Ovary (tissue), 7 donors: ENCODE measurements at regions not wholly inside any gene's neighbourhood (a gene's known extent, or its start where the extent isn't known, plus 50 kb on each side); places are given as distances from the start of the nearest gene placed in this dataset.
"Not testable (repeated sequence)": the region's sequence is repeated elsewhere in the genome, so short reads cannot be mapped to it uniquely, and the experiment has no call there.

ENCODE experiments used
- DNase-seq, 5 donors: peaks; one replicate each; pipeline ENCODE4 v3.0.0-alpha.2; 2019 to 2020
- H3K27ac ChIP-seq, 2 donors: fragments of 200-600 bp; one replicate each; pipeline versions ENCODE4 v1.5.1 to v1.8.0; 2019 to 2022
- H3K27me3 ChIP-seq: fragments of 200-600 bp; one replicate; pipeline ENCODE4 v1.8.0; 2022
- H3K36me3 ChIP-seq: fragments of 200-600 bp; sonication (generic); one replicate; pipeline ENCODE4 v1.5.1; 2019
- H3K4me1 ChIP-seq: one replicate; pipeline ENCODE4 v1.8.1; 2013; ENCODE audit warnings: mild to moderate bottlenecking, moderate library complexity; ENCODE audit not compliant: insufficient read depth
- H3K4me3 ChIP-seq: fragments of 200-600 bp; sonication (generic); one replicate; pipeline ENCODE4 v1.5.1; 2017
- H3K9me3 ChIP-seq, 2 donors: fragments of 200-600 bp in 1 of 2; sonication (generic) in 1 of 2; one replicate each; pipeline versions ENCODE4 v1.5.1 to v1.8.1; 2013 to 2019; ENCODE audit warnings: mild to moderate bottlenecking in 1 of 2, moderate library complexity in 1 of 2
- CTCF ChIP-seq, 3 donors: fragments of 450-650 bp in 2 of 3; fragments of 200-600 bp in 1 of 3; IDR thresholded peaks; one replicate each; pipeline versions ENCODE4 v1.5.1 to v1.8.0; 2016 to 2022; ENCODE audit warnings: antibody characterized with exemption in 3 of 3, mild to moderate bottlenecking in 1 of 3
- EP300 ChIP-seq: sonication (generic); formaldehyde crosslinking; IDR thresholded peaks from one replicate; pipeline ENCODE4 v1.6.1; 2017; ENCODE audit warnings: antibody characterized with exemption
- POLR2A ChIP-seq: fragments of 450-650 bp; IDR thresholded peaks from one replicate; pipeline ENCODE4 v1.6.1; 2017; ENCODE audit warnings: antibody characterized with exemption, mild to moderate bottlenecking, moderate library complexity
- WGBS, 3 donors: extraction: QIAGEN DNeasy Blood & Tissue Kit in 1 of 3; methylation state at CpG; one replicate each; pipeline versions ENCODE4 v1.1.5 to v1.1.7; 2013 to 2017; 5-methylcytosine and 5-hydroxymethylcytosine counted together
- intact Hi-C, 4 donors: fragments of 100-400 bp; cut with DNase I; formaldehyde crosslinking; loops; one replicate each; pipeline versions ENCODE4 v1.11.0 to v1.15.1; 2022 to 2023
- donor health status: DM: no; HTN: no; CAD: no; lungs with moderate emphysema.
- donor health status: DM: no; HTN: no; CAD: no.
- donor health status: Bipolar disorder and iron deficiency.
- donor health status: DM: no; HTN: no; CAD: no.
- donor health status: DM: yes; HTN: yes; CAD: no.

- Histone ChIP-seq H3K27ac (no peak overlapping the region), H3K9me3 (peaks cover 0 to 9% of the 10 kb centered on the region in 2 donors), H3K27me3 (no peaks in the 10 kb centered on the region), H3K4me1 (no peaks in the 10 kb centered on the region), H3K4me3 (no peak overlapping the region), H3K36me3 (no peaks in the 10 kb centered on the region)
- no peak for DNase-seq
- TF ChIP-seq POLR2A (no peak), EP300 (no peak), CTCF (IDR thresholded peaks at IDR 0.05) (no peak)
- WGBS, 3 donors: 93 to 94% (median 94%) methylated on average over 39 to 48 of the region's 50 CpGs
- intact Hi-C loops: no loop called here
These were observed 773.3 kb upstream of the DEFB115 start for GRCh38 chr20:30484009-30484748.

DNA sequence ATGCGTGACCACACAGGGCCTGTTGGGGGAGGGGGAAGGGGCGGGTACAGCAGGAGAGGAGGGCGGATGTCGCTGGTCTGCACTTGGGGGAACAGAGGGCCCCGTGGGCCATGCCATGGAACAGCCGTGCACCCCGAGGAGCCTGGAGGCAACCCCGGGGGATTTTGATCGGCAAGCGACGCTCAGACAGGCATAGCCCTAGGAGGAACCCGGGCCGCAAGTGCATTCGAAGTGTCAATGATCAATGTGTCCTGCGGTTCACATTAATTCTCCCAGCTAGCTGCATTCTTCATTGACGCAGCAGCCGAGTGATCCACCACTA lies 772.8 kb upstream of the DEFB115 start:
- no peaks in the 10 kb centered on the region for H3K4me1 ChIP-seq
- no peaks in the 10 kb centered on the region for H3K27me3 ChIP-seq
- no peak overlapping the region for H3K4me3 ChIP-seq
- 92 to 94% (median 93%) methylated on average over 16 to 17 of the region's 17 CpGs for WGBS, 3 donors
- H3K27ac ChIP-seq: no peak overlapping the region
- intact Hi-C loops: no loop called here
- H3K9me3 ChIP-seq: peaks cover 0 to 9% of the 10 kb centered on the region in 2 donors
- TF ChIP-seq CTCF (IDR thresholded peaks at IDR 0.05) (no peak), EP300 (no peak), POLR2A (no peak)
- no peak for DNase-seq
- H3K36me3 ChIP-seq: no peaks in the 10 kb centered on the region

DNA sequence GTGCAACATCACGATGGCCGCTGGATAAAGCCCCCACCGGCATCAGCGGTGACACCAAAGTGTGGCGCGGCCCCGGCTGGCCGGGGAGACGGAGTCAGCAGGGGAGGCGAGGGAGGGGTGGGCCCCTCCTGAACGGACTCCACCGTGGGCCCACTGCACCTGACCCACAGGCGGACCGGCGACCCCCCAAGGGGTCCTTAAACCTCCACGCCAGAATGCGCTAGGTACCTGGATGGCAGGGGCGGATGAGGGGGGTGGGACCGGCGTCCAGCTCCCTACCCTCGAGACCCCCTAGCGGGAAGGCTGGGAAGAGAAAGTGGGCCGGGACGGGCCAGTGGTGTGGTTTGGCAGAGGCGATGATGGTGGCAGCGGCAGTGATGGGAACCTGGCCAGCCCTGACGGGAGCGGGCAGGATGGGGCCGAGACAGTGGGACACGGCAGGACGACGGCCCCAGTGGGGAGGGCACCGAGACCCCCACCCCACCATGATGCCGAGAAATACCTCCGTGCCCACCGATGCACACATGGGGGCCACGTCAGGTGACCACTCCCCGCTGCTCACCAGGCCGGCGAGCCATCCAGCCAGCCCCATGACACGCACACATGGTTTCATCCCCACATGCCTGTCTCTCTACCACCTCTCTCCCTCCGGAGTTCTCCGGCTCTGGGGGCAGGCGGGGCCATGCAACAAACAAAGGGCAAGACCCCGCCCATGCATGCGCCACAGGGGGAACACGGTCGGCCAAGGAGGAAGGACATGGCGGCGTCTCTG lies 771.9 kb upstream of the DEFB115 start:
- Histone ChIP-seq H3K27ac (no peak overlapping the region), H3K36me3 (no peaks in the 10 kb centered on the region), H3K4me3 (no peak overlapping the region), H3K4me1 (no peaks in the 10 kb centered on the region), H3K9me3 (peaks cover 0 to 9% of the 10 kb centered on the region in 2 donors), H3K27me3 (no peaks in the 10 kb centered on the region)
- no peak for DNase-seq
- 92 to 95% (median 93%) methylated on average over 49 to 50 of the region's 50 CpGs for WGBS, 3 donors
- no peak for TF ChIP-seq POLR2A
- TF ChIP-seq EP300: no peak
- TF ChIP-seq CTCF (IDR thresholded peaks at IDR 0.05): no peak
- intact Hi-C loops: no loop called here

DNA sequence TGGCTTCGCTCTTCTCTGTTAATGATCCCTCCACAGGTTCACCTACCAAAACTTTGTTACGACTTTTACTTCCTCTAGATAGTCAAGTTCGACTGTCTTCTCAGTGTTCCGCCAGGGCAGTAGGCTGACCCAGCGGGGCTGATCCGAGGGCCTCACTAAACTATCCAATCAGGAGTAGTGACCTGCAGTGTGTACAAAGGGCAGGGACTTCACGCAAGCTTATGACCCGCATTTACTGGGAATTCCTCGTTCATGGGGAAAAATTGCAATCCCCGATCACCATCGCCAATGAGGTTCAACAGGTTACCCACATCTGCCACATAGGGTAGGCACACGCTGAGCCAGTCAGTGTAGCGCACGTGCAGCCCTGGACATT lies 771.4 kb upstream of the DEFB115 start:
- intact Hi-C loops: no loop called here
- Histone ChIP-seq H3K36me3 (no peaks in the 10 kb centered on the region), H3K9me3 (peaks cover 0 to 9% of the 10 kb centered on the region in 2 donors), H3K4me3 (no peak overlapping the region), H3K27me3 (no peaks in the 10 kb centered on the region), H3K27ac (no peak overlapping the region), H3K4me1 (no peaks in the 10 kb centered on the region)
- no peak for DNase-seq
- WGBS, 3 donors: 93 to 94% (median 93%) methylated on average over 13 to 14 of the region's 14 CpGs
- TF ChIP-seq CTCF (IDR thresholded peaks at IDR 0.05): no peak
- no peak for TF ChIP-seq EP300
- TF ChIP-seq POLR2A: no peak

- DNase-seq, H3K9me3 ChIP-seq: not testable (repeated sequence)
These were observed 770.0 kb upstream of the DEFB115 start for GRCh38 chr20:30487461-30487860.

More at GRCh38 chr20:30487461-30487860, 770.0 kb upstream of the DEFB115 start:
- H3K4me1 ChIP-seq, H3K27ac ChIP-seq, H3K4me3 ChIP-seq, H3K36me3 ChIP-seq, intact Hi-C loops, H3K27me3 ChIP-seq: not testable (repeated sequence)
- 87 to 90% (median 89%) methylated on average over 18 of the region's 18 CpGs for WGBS, 3 donors
